Neural progenitor cell (in vitro differentiated cells): ENCODE measurements at regions not wholly inside any gene's neighbourhood (a gene's known extent, or its start where the extent isn't known, plus 50 kb on each side); places are given as distances from the start of the nearest gene placed in this dataset.

Experiments used
- CTCF ChIP-seq: fragments of 200-600 bp; sonication (generic); IDR thresholded peaks from 2 replicates; pipeline ENCODE4 v1.5.1; 2017; ENCODE audit warnings: antibody characterized with exemption, mild to moderate bottlenecking
- EZH2phosphoT487 ChIP-seq: fragments of 200-600 bp; sonication (generic); IDR thresholded peaks from 2 replicates; pipeline ENCODE4 v1.6.1; 2017; ENCODE audit warnings: antibody characterized with exemption

GRCh38 chr2:107735201-107735600 is 91.5 kb upstream of the RGPD4 start:
- no peak for TF ChIP-seq CTCF
- no peak for TF ChIP-seq EZH2phosphoT487
